ENCODE measurements at regions not wholly inside any gene's neighbourhood (a gene's known extent, or its start where the extent isn't known, plus 50 kb on each side); places are given as distances from the start of the nearest gene placed in this dataset.

DNA sequence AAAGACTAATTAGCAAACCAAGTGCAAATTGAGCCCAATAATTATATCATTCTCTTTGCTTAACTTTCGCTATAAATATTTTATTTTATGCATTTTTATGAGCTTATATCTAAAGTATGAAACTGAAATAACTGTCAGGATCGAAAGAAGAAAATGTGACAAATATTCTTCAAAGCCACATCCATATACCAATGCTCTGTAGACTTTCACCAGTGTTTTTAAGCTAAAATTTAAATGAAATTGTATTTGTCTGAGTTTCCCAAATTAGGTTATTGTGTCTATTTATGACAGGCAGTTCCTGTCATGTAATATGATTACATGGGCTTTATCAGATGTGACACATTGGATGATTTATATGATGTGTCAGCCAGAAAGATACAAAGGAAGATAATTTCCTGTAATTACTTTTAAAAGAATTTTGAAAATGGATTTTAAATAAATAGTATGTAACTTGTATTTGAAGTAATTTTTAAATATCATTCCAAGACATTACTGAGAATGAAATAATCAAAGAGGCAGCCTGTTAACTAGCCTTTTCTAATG, 317.9 kb upstream of the KLF6 start:
- Histone ChIP-seq H3K4me3 (ENCODE audit: control insufficient read depth in 2 of 3, extremely low read depth in 1 of 3, insufficient read depth in 2 of 3, low read depth in 1 of 3, low read length in 3 of 3) (no peak overlapping the region), H2AFZ (ENCODE audit: control insufficient read depth, low read length) (no peak overlapping the region), H3K9ac (ENCODE audit: control insufficient read depth, extremely low read depth, insufficient read depth, low read length) (no peak overlapping the region), H3K9me3 (ENCODE audit: control insufficient read depth, low read depth, low read length) (no peaks in the 10 kb centered on the region), H3K36me3 (ENCODE audit: control insufficient read depth in 2 of 2, extremely low read depth in 1 of 2, insufficient read depth in 2 of 2, low read length in 2 of 2) (no peaks in the 10 kb centered on the region), H3K79me2 (ENCODE audit: control insufficient read depth, insufficient read depth, low read length) (no peaks in the 10 kb centered on the region), H3K4me1 (ENCODE audit: control insufficient read depth, extremely low read depth, insufficient read depth, low read length) (peaks cover 6% of the 10 kb centered on the region), H3K27ac (ENCODE audit: control insufficient read depth, insufficient read depth, low read length) (no peak overlapping the region), H4K20me1 (ENCODE audit: control insufficient read depth, extremely low read depth, insufficient read depth, low read length) (no peaks in the 10 kb centered on the region), H3K4me2 (ENCODE audit: control insufficient read depth, extremely low read depth, insufficient read depth, low read depth, low read length) (no peak overlapping the region), H3K27me3 (ENCODE audit: control insufficient read depth, extremely low read depth, insufficient read depth, low read length) (no peaks in the 10 kb centered on the region), H3K9me1 (ENCODE audit: control insufficient read depth, extremely low read depth, insufficient read depth, low read length) (no peaks in the 10 kb centered on the region)
- dilution Hi-C loops (cut with MboI; ENCODE audit: extremely low pct_ligation_motif_present, low sequenced_read_pairs), result no loop called here
- DNase-seq (ENCODE audit: low read depth, low spot score) (no peak), FAIRE-seq (no peak)
- TF ChIP-seq EZH2 (IDR thresholded peaks at IDR 0.05; ENCODE audit: low read length) (no peak), CTCF (optimal IDR thresholded peaks at IDR 0.05 in 1 of 3, IDR thresholded peaks at IDR 0.05 in 1 of 3, conservative IDR thresholded peaks at IDR 0.05 in 1 of 3; ENCODE audit: extremely low read depth in 1 of 3, insufficient read depth in 2 of 3, low read length in 3 of 3) (no peak)

GRCh38 chr10:4101918-4102654, 317.1 kb upstream of the KLF6 start:
- Histone ChIP-seq H2AFZ (ENCODE audit: control insufficient read depth, low read length) (no peak overlapping the region), H3K4me1 (ENCODE audit: control insufficient read depth, extremely low read depth, insufficient read depth, low read length) (peaks cover 6% of the 10 kb centered on the region), H3K79me2 (ENCODE audit: control insufficient read depth, insufficient read depth, low read length) (no peaks in the 10 kb centered on the region), H3K9me3 (ENCODE audit: control insufficient read depth, low read depth, low read length) (no peaks in the 10 kb centered on the region), H3K36me3 (ENCODE audit: control insufficient read depth in 2 of 2, extremely low read depth in 1 of 2, insufficient read depth in 2 of 2, low read length in 2 of 2) (no peaks in the 10 kb centered on the region), H3K4me2 (ENCODE audit: control insufficient read depth, extremely low read depth, insufficient read depth, low read depth, low read length) (no peak overlapping the region), H3K9me1 (ENCODE audit: control insufficient read depth, extremely low read depth, insufficient read depth, low read length) (no peaks in the 10 kb centered on the region), H4K20me1 (ENCODE audit: control insufficient read depth, extremely low read depth, insufficient read depth, low read length) (no peaks in the 10 kb centered on the region), H3K27ac (ENCODE audit: control insufficient read depth, insufficient read depth, low read length) (no peak overlapping the region), H3K4me3 (ENCODE audit: control insufficient read depth in 2 of 3, extremely low read depth in 1 of 3, insufficient read depth in 2 of 3, low read depth in 1 of 3, low read length in 3 of 3) (no peak overlapping the region), H3K9ac (ENCODE audit: control insufficient read depth, extremely low read depth, insufficient read depth, low read length) (no peak overlapping the region), H3K27me3 (ENCODE audit: control insufficient read depth, extremely low read depth, insufficient read depth, low read length) (no peaks in the 10 kb centered on the region)
- TF ChIP-seq EZH2 (IDR thresholded peaks at IDR 0.05; ENCODE audit: low read length) (no peak), CTCF (optimal IDR thresholded peaks at IDR 0.05 in 1 of 3, IDR thresholded peaks at IDR 0.05 in 1 of 3, conservative IDR thresholded peaks at IDR 0.05 in 1 of 3; ENCODE audit: extremely low read depth in 1 of 3, insufficient read depth in 2 of 3, low read length in 3 of 3) (no peak)
- dilution Hi-C loops (cut with MboI; ENCODE audit: extremely low pct_ligation_motif_present, low sequenced_read_pairs), result no loop called here
- DNase-seq (ENCODE audit: low read depth, low spot score), result no peak
- FAIRE-seq, result peak; percentile 57

Measured in keratinocyte (primary cell).